ENCODE measurements at regions not wholly inside any gene's neighbourhood (a gene's known extent, or its start where the extent isn't known, plus 50 kb on each side); places are given as distances from the start of the nearest gene placed in this dataset.
"Not testable (repeated sequence)": the region's sequence is repeated elsewhere in the genome, so short reads cannot be mapped to it uniquely, and the experiment has no call there.

- no peaks in the 10 kb centered on the region for H3K27me3 ChIP-seq (replicated peaks; ENCODE audit: control insufficient read depth, insufficient read depth, low read length, poor library complexity, severe bottlenecking)
- DNase-seq, result no peak
- H3K4me1 ChIP-seq (ENCODE audit: control insufficient read depth, insufficient read depth, low read length, poor library complexity, severe bottlenecking), result no peaks in the 10 kb centered on the region
- H3K4me3 ChIP-seq (ENCODE audit: insufficient read depth, low read depth, low read length, poor library complexity, severe bottlenecking), result no peak overlapping the region
- no peaks in the 10 kb centered on the region for H3K36me3 ChIP-seq (ENCODE audit: control insufficient read depth, insufficient read depth, low read length)
- H3K9me3 ChIP-seq (ENCODE audit: control insufficient read depth, low read length), result no peaks in the 10 kb centered on the region
- no peak overlapping the region for H3K27ac ChIP-seq (ENCODE audit: insufficient read depth, low read length, poor library complexity, severe bottlenecking)
These were observed 252.8 kb upstream of the FOXF1 start for GRCh38 chr16:86257546-86257945.

- no peaks in the 10 kb centered on the region for H3K27me3 ChIP-seq (replicated peaks; ENCODE audit: control insufficient read depth, insufficient read depth, low read length, poor library complexity, severe bottlenecking)
- no peaks in the 10 kb centered on the region for H3K4me1 ChIP-seq (ENCODE audit: control insufficient read depth, insufficient read depth, low read length, poor library complexity, severe bottlenecking)
- H3K27ac ChIP-seq (ENCODE audit: insufficient read depth, low read length, poor library complexity, severe bottlenecking), result no peak overlapping the region
- no peaks in the 10 kb centered on the region for H3K9me3 ChIP-seq (ENCODE audit: control insufficient read depth, low read length)
- no peak for DNase-seq
- H3K4me3 ChIP-seq (ENCODE audit: insufficient read depth, low read depth, low read length, poor library complexity, severe bottlenecking), result no peak overlapping the region
- no peaks in the 10 kb centered on the region for H3K36me3 ChIP-seq (ENCODE audit: control insufficient read depth, insufficient read depth, low read length)
These were observed 251.6 kb upstream of the FOXF1 start for GRCh38 chr16:86258713-86259112.

- Histone ChIP-seq H3K27ac (ENCODE audit: insufficient read depth, low read length, poor library complexity, severe bottlenecking) (no peak overlapping the region), H3K9me3 (ENCODE audit: control insufficient read depth, low read length) (no peaks in the 10 kb centered on the region)
- no peak for DNase-seq
These were observed 250.8 kb upstream of the FOXF1 start for GRCh38 chr16:86259499-86259898.

GRCh38 chr16:86261379-86261778 lies 248.9 kb upstream of the FOXF1 start:
- no peaks in the 10 kb centered on the region for H3K27me3 ChIP-seq (replicated peaks; ENCODE audit: control insufficient read depth, insufficient read depth, low read length, poor library complexity, severe bottlenecking)
- no peak for DNase-seq
- H3K36me3 ChIP-seq (ENCODE audit: control insufficient read depth, insufficient read depth, low read length), result no peaks in the 10 kb centered on the region
- H3K4me1 ChIP-seq (ENCODE audit: control insufficient read depth, insufficient read depth, low read length, poor library complexity, severe bottlenecking), result no peaks in the 10 kb centered on the region
- H3K27ac ChIP-seq (ENCODE audit: insufficient read depth, low read length, poor library complexity, severe bottlenecking), result no peak overlapping the region
- no peaks in the 10 kb centered on the region for H3K9me3 ChIP-seq (ENCODE audit: control insufficient read depth, low read length)
- H3K4me3 ChIP-seq (ENCODE audit: insufficient read depth, low read depth, low read length, poor library complexity, severe bottlenecking), result no peak overlapping the region

More at GRCh38 chr16:86259499-86259898, 250.8 kb upstream of the FOXF1 start:
- no peaks in the 10 kb centered on the region for H3K27me3 ChIP-seq (replicated peaks; ENCODE audit: control insufficient read depth, insufficient read depth, low read length, poor library complexity, severe bottlenecking)
- H3K36me3 ChIP-seq (ENCODE audit: control insufficient read depth, insufficient read depth, low read length), result no peaks in the 10 kb centered on the region
- no peaks in the 10 kb centered on the region for H3K4me1 ChIP-seq (ENCODE audit: control insufficient read depth, insufficient read depth, low read length, poor library complexity, severe bottlenecking)
- H3K4me3 ChIP-seq (ENCODE audit: insufficient read depth, low read depth, low read length, poor library complexity, severe bottlenecking), result no peak overlapping the region

- H3K36me3 ChIP-seq (ENCODE audit: control insufficient read depth, insufficient read depth, low read length); H3K27ac ChIP-seq (ENCODE audit: insufficient read depth, low read length, poor library complexity, severe bottlenecking); H3K27me3 ChIP-seq (replicated peaks; ENCODE audit: control insufficient read depth, insufficient read depth, low read length, poor library complexity, severe bottlenecking); DNase-seq; H3K9me3 ChIP-seq (ENCODE audit: control insufficient read depth, low read length); H3K4me1 ChIP-seq (ENCODE audit: control insufficient read depth, insufficient read depth, low read length, poor library complexity, severe bottlenecking); H3K4me3 ChIP-seq (ENCODE audit: insufficient read depth, low read depth, low read length, poor library complexity, severe bottlenecking): not testable (repeated sequence)
These were observed 242.7 kb upstream of the FOXF1 start for GRCh38 chr16:86267657-86268056.

GRCh38 chr16:86270696-86271095 lies 239.6 kb upstream of the FOXF1 start:
- Histone ChIP-seq H3K27ac (ENCODE audit: insufficient read depth, low read length, poor library complexity, severe bottlenecking) (no peak overlapping the region), H3K36me3 (ENCODE audit: control insufficient read depth, insufficient read depth, low read length) (no peaks in the 10 kb centered on the region), H3K27me3 (replicated peaks; ENCODE audit: control insufficient read depth, insufficient read depth, low read length, poor library complexity, severe bottlenecking) (no peaks in the 10 kb centered on the region), H3K9me3 (ENCODE audit: control insufficient read depth, low read length) (no peaks in the 10 kb centered on the region), H3K4me3 (ENCODE audit: insufficient read depth, low read depth, low read length, poor library complexity, severe bottlenecking) (no peak overlapping the region), H3K4me1 (ENCODE audit: control insufficient read depth, insufficient read depth, low read length, poor library complexity, severe bottlenecking) (no peaks in the 10 kb centered on the region)
- DNase-seq, result no peak

GRCh38 chr16:86272744-86273143 lies 237.6 kb upstream of the FOXF1 start:
- Histone ChIP-seq H3K4me3 (ENCODE audit: insufficient read depth, low read depth, low read length, poor library complexity, severe bottlenecking) (no peak overlapping the region), H3K36me3 (ENCODE audit: control insufficient read depth, insufficient read depth, low read length) (no peaks in the 10 kb centered on the region), H3K4me1 (ENCODE audit: control insufficient read depth, insufficient read depth, low read length, poor library complexity, severe bottlenecking) (no peaks in the 10 kb centered on the region), H3K27me3 (replicated peaks; ENCODE audit: control insufficient read depth, insufficient read depth, low read length, poor library complexity, severe bottlenecking) (no peaks in the 10 kb centered on the region), H3K9me3 (ENCODE audit: control insufficient read depth, low read length) (no peaks in the 10 kb centered on the region), H3K27ac (ENCODE audit: insufficient read depth, low read length, poor library complexity, severe bottlenecking) (no peak overlapping the region)
- no peak for DNase-seq

GRCh38 chr16:86277221-86277620 lies 233.1 kb upstream of the FOXF1 start:
- H3K4me3 ChIP-seq (ENCODE audit: insufficient read depth, low read depth, low read length, poor library complexity, severe bottlenecking), result no peak overlapping the region
- no peaks in the 10 kb centered on the region for H3K9me3 ChIP-seq (ENCODE audit: control insufficient read depth, low read length)
- no peak overlapping the region for H3K27ac ChIP-seq (ENCODE audit: insufficient read depth, low read length, poor library complexity, severe bottlenecking)
- H3K27me3 ChIP-seq (replicated peaks; ENCODE audit: control insufficient read depth, insufficient read depth, low read length, poor library complexity, severe bottlenecking), result no peaks in the 10 kb centered on the region
- no peaks in the 10 kb centered on the region for H3K4me1 ChIP-seq (ENCODE audit: control insufficient read depth, insufficient read depth, low read length, poor library complexity, severe bottlenecking)
- no peaks in the 10 kb centered on the region for H3K36me3 ChIP-seq (ENCODE audit: control insufficient read depth, insufficient read depth, low read length)
- DNase-seq, result no peak

GRCh38 chr16:86277859-86278258 lies 232.5 kb upstream of the FOXF1 start:
- not testable (repeated sequence) for DNase-seq; H3K4me1 ChIP-seq (ENCODE audit: control insufficient read depth, insufficient read depth, low read length, poor library complexity, severe bottlenecking); H3K36me3 ChIP-seq (ENCODE audit: control insufficient read depth, insufficient read depth, low read length); H3K4me3 ChIP-seq (ENCODE audit: insufficient read depth, low read depth, low read length, poor library complexity, severe bottlenecking); H3K9me3 ChIP-seq (ENCODE audit: control insufficient read depth, low read length); H3K27me3 ChIP-seq (replicated peaks; ENCODE audit: control insufficient read depth, insufficient read depth, low read length, poor library complexity, severe bottlenecking); H3K27ac ChIP-seq (ENCODE audit: insufficient read depth, low read length, poor library complexity, severe bottlenecking)

GRCh38 chr16:86281421-86281820 lies 228.9 kb upstream of the FOXF1 start:
- Histone ChIP-seq H3K4me3 (ENCODE audit: insufficient read depth, low read depth, low read length, poor library complexity, severe bottlenecking) (no peak overlapping the region), H3K9me3 (ENCODE audit: control insufficient read depth, low read length) (no peaks in the 10 kb centered on the region), H3K4me1 (ENCODE audit: control insufficient read depth, insufficient read depth, low read length, poor library complexity, severe bottlenecking) (no peaks in the 10 kb centered on the region), H3K27me3 (replicated peaks; ENCODE audit: control insufficient read depth, insufficient read depth, low read length, poor library complexity, severe bottlenecking) (peaks cover 3% of the 10 kb centered on the region), H3K27ac (ENCODE audit: insufficient read depth, low read length, poor library complexity, severe bottlenecking) (no peak overlapping the region), H3K36me3 (ENCODE audit: control insufficient read depth, insufficient read depth, low read length) (no peaks in the 10 kb centered on the region)
- DNase-seq, result no peak

GRCh38 chr16:86283944-86284343 lies 226.4 kb upstream of the FOXF1 start:
- Histone ChIP-seq H3K27ac (ENCODE audit: insufficient read depth, low read length, poor library complexity, severe bottlenecking) (no peak overlapping the region), H3K4me3 (ENCODE audit: insufficient read depth, low read depth, low read length, poor library complexity, severe bottlenecking) (no peak overlapping the region), H3K36me3 (ENCODE audit: control insufficient read depth, insufficient read depth, low read length) (no peaks in the 10 kb centered on the region), H3K27me3 (replicated peaks; ENCODE audit: control insufficient read depth, insufficient read depth, low read length, poor library complexity, severe bottlenecking) (peaks cover 9% of the 10 kb centered on the region), H3K9me3 (ENCODE audit: control insufficient read depth, low read length) (no peaks in the 10 kb centered on the region), H3K4me1 (ENCODE audit: control insufficient read depth, insufficient read depth, low read length, poor library complexity, severe bottlenecking) (no peaks in the 10 kb centered on the region)
- no peak for DNase-seq
